ENCODE measurements at regions not wholly inside any gene's neighbourhood (a gene's known extent, or its start where the extent isn't known, plus 50 kb on each side); places are given as distances from the start of the nearest gene placed in this dataset.

- H3K9me3 Mint-ChIP-seq: peaks cover 7% of the 10 kb centered on the region
- no peaks in the 10 kb centered on the region for H3K27me3 Mint-ChIP-seq (ENCODE audit: low read depth)
- no peak overlapping the region for H3K27ac Mint-ChIP-seq
- H3K36me3 Mint-ChIP-seq: no peaks in the 10 kb centered on the region
- no peak overlapping the region for H3K4me3 Mint-ChIP-seq
- DNase-seq (ENCODE audit: low spot score in 2 of 2, unreplicated experiment in 2 of 2): no peak
- TF ChIP-seq, protein P1, sequence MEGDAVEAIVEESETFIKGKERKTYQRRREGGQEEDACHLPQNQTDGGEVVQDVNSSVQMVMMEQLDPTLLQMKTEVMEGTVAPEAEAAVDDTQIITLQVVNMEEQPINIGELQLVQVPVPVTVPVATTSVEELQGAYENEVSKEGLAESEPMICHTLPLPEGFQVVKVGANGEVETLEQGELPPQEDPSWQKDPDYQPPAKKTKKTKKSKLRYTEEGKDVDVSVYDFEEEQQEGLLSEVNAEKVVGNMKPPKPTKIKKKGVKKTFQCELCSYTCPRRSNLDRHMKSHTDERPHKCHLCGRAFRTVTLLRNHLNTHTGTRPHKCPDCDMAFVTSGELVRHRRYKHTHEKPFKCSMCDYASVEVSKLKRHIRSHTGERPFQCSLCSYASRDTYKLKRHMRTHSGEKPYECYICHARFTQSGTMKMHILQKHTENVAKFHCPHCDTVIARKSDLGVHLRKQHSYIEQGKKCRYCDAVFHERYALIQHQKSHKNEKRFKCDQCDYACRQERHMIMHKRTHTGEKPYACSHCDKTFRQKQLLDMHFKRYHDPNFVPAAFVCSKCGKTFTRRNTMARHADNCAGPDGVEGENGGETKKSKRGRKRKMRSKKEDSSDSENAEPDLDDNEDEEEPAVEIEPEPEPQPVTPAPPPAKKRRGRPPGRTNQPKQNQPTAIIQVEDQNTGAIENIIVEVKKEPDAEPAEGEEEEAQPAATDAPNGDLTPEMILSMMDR (IDR thresholded peaks at IDR 0.05; ENCODE audit: unreplicated experiment): no peak
- peaks cover 10% of the 10 kb centered on the region for H3K4me1 Mint-ChIP-seq
Observed at GRCh38 chr14:65243766-65244442, 141.6 kb upstream of the MAX start.

- Mint-ChIP-seq H3K9me3 (peaks cover 11% of the 10 kb centered on the region), H3K36me3 (no peaks in the 10 kb centered on the region), H3K27ac (no peak overlapping the region), H3K4me3 (no peak overlapping the region), H3K4me1 (peaks cover 3% of the 10 kb centered on the region), H3K27me3 (ENCODE audit: low read depth) (no peaks in the 10 kb centered on the region)
- TF ChIP-seq, protein P1 (IDR thresholded peaks at IDR 0.05; ENCODE audit: unreplicated experiment): no peak
- no peak for DNase-seq (ENCODE audit: low spot score in 2 of 2, unreplicated experiment in 2 of 2)
Observed at GRCh38 chr14:65249471-65250161, 147.3 kb upstream of the MAX start.

GRCh38 chr14:65250162-65250495 is 147.8 kb upstream of the MAX start:
- DNase-seq (ENCODE audit: low spot score in 2 of 2, unreplicated experiment in 2 of 2): no peak
- no peak overlapping the region for H3K27ac Mint-ChIP-seq
- TF ChIP-seq, protein P1 (IDR thresholded peaks at IDR 0.05; ENCODE audit: unreplicated experiment): no peak
- peaks cover 8% of the 10 kb centered on the region for H3K4me1 Mint-ChIP-seq
- no peaks in the 10 kb centered on the region for H3K27me3 Mint-ChIP-seq (ENCODE audit: low read depth)
- no peak overlapping the region for H3K4me3 Mint-ChIP-seq
- H3K36me3 Mint-ChIP-seq: no peaks in the 10 kb centered on the region
- H3K9me3 Mint-ChIP-seq: peaks cover 11% of the 10 kb centered on the region

GRCh38 chr14:65251213-65251612 is 148.9 kb upstream of the MAX start:
- no peaks in the 10 kb centered on the region for H3K36me3 Mint-ChIP-seq
- TF ChIP-seq, protein P1 (IDR thresholded peaks at IDR 0.05; ENCODE audit: unreplicated experiment): no peak
- H3K27ac Mint-ChIP-seq: no peak overlapping the region
- H3K4me1 Mint-ChIP-seq: peaks cover 19% of the 10 kb centered on the region
- no peaks in the 10 kb centered on the region for H3K27me3 Mint-ChIP-seq (ENCODE audit: low read depth)
- no peak overlapping the region for H3K4me3 Mint-ChIP-seq
- no peak for DNase-seq (ENCODE audit: low spot score in 2 of 2, unreplicated experiment in 2 of 2)
- peaks cover 11% of the 10 kb centered on the region for H3K9me3 Mint-ChIP-seq

- no peaks in the 10 kb centered on the region for H3K36me3 Mint-ChIP-seq
- DNase-seq (ENCODE audit: low spot score in 2 of 2, unreplicated experiment in 2 of 2): no peak
- peaks cover 8% of the 10 kb centered on the region for H3K9me3 Mint-ChIP-seq
- H3K4me3 Mint-ChIP-seq: no peak overlapping the region
- peaks cover 26% of the 10 kb centered on the region for H3K4me1 Mint-ChIP-seq
- no peak overlapping the region for H3K27ac Mint-ChIP-seq
- TF ChIP-seq, protein P1 (IDR thresholded peaks at IDR 0.05; ENCODE audit: unreplicated experiment): no peak
- no peaks in the 10 kb centered on the region for H3K27me3 Mint-ChIP-seq (ENCODE audit: low read depth)
Observed at GRCh38 chr14:65252482-65253255, 150.4 kb upstream of the MAX start.

Measured in mesothelial cell of epicardium (in vitro differentiated cells).